MCF 10A (cell line): ENCODE measurements at regions not wholly inside any gene's neighbourhood (a gene's known extent, or its start where the extent isn't known, plus 50 kb on each side); places are given as distances from the start of the nearest gene placed in this dataset.

ENCODE experiments used
- BruUV-seq: library from RNA; stranded (reverse); fragments of 400-500 nt; replicated peaks from 2 replicates; lab custom pipeline; 2021; lab: Mats Ljungman, UMichigan
- CTCF ChIA-PET: fragments of 300-600 bp; sonication (Branson Sonifier 250); formaldehyde crosslinking; extraction: SDS; loops from one replicate; lab custom pipeline; 2021; ENCODE audit warnings: antibody characterized with exemption, inconsistent platforms; lab: Yijun Ruan, JAX
- POLR2A ChIA-PET: fragments of 300-600, 350-650 bp; sonication (Branson Sonifier 250); formaldehyde crosslinking; extraction: SDS; loops from one replicate; lab custom pipeline; 2020; ENCODE audit warnings: antibody characterized with exemption, inconsistent platforms; lab: Yijun Ruan, JAX
- DNase-seq: peaks from one replicate; pipeline ENCODE4 v3.0.0-alpha.2; 2018; ENCODE audit not compliant: unreplicated experiment
- H3K27ac Mint-ChIP-seq: one replicate; pipeline ENCODE4 v1.8.0; 2022; ENCODE audit warnings: mild to moderate bottlenecking, low read depth, mixed read lengths; ENCODE audit not compliant: unreplicated experiment
- H3K27me3 Mint-ChIP-seq: one replicate; pipeline ENCODE4 v1.8.0; 2022; ENCODE audit warnings: mixed read lengths; ENCODE audit not compliant: insufficient read depth, unreplicated experiment
- H3K36me3 Mint-ChIP-seq: one replicate; pipeline ENCODE4 v1.8.0; 2022; ENCODE audit warnings: mild to moderate bottlenecking, moderate library complexity, mixed read lengths; ENCODE audit not compliant: insufficient read depth, unreplicated experiment
- H3K4me1 Mint-ChIP-seq: one replicate; pipeline ENCODE4 v1.8.0; 2022; ENCODE audit warnings: mixed read lengths; ENCODE audit not compliant: insufficient read depth, unreplicated experiment
- H3K4me3 Mint-ChIP-seq: one replicate; pipeline ENCODE4 v1.8.0; 2022; ENCODE audit warnings: mild to moderate bottlenecking, moderate library complexity, mixed read lengths; ENCODE audit not compliant: unreplicated experiment
- H3K9me3 Mint-ChIP-seq: one replicate; pipeline ENCODE4 v1.8.0; 2022; ENCODE audit warnings: mixed read lengths; ENCODE audit not compliant: unreplicated experiment
- CTCF ChIP-seq: fragments of 200-600 bp; IDR thresholded peaks from one replicate; pipeline ENCODE4 v1.8.0; 2022; ENCODE audit warnings: antibody characterized with exemption, mild to moderate bottlenecking; ENCODE audit not compliant: unreplicated experiment
- intact Hi-C: fragments of 100-400 bp; cut with micrococcal nuclease; formaldehyde crosslinking; loops from 2 replicates; pipeline ENCODE4 v1.14.1; 2022

DNA sequence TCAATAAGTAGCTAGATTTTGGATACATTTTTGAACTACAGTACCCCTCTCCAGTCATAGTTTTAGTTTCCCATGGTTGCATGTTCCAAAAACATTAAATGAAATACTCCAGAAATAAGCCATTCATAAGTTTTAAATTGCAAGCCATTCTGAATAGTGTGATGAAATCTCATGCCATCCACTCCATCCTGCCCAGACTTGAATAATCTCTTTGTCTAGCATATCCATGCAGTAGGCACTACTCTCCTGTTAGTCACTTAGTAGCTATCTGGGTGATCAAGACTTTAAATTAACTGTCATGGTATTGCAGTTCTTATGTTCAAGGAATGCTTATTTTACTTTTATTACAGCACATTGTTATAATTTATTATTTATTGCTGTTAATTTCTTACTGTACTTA, 237.4 kb downstream of the SPANXN1 start:
- POLR2A ChIA-PET: interaction anchor here (1.3 kb wide), 1 partner anchor 9 kb away, joined by 4 read pairs; no protein-coding TSS in a partner anchor
- DNase-seq: peak; percentile 24

DNA sequence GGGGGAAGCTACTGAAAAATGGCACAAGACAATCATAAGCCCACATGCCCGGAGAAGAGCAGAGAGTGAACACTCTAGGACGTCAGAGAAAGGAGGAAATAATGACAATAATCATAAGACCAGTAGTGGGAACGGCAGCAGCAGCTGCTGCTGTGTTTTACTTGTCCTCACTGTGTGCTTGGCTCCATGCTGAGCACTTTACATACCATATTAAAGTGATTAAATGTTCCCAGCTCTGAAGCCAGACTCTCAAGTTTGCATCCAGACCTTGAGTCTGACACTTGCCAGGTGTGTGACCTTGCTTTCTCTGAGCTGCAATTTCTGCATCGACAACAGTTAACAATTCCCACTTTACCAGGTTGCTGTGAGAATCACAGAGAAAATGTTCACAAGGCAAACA, 255.4 kb downstream of the SPANXN1 start:
- no peaks in the 10 kb centered on the region for H3K36me3 Mint-ChIP-seq
- H3K27me3 Mint-ChIP-seq: no peaks in the 10 kb centered on the region
- TF ChIP-seq CTCF: no peak
- ChIA-PET POLR2A (no interaction called here), CTCF (interaction anchor here (0.6 to 0.8 kb wide), 2 partner anchors 13 to 77 kb away, joined by 4 to 5 read pairs; no protein-coding TSS in a partner anchor)
- no peak overlapping the region for H3K27ac Mint-ChIP-seq
- DNase-seq: no peak
- no TSS peak for BruUV-seq
- peaks cover 9% of the 10 kb centered on the region for H3K4me1 Mint-ChIP-seq
- H3K9me3 Mint-ChIP-seq: no peaks in the 10 kb centered on the region
- H3K4me3 Mint-ChIP-seq: no peak overlapping the region
- intact Hi-C loops: no loop called here

More for the DNA sequence above, 237.4 kb downstream of the SPANXN1 start:
- H3K36me3 Mint-ChIP-seq: no peaks in the 10 kb centered on the region
- no peaks in the 10 kb centered on the region for H3K27me3 Mint-ChIP-seq
- no peak overlapping the region for H3K27ac Mint-ChIP-seq
- H3K4me3 Mint-ChIP-seq: no peak overlapping the region
- H3K9me3 Mint-ChIP-seq: no peaks in the 10 kb centered on the region
- peaks cover 11% of the 10 kb centered on the region for H3K4me1 Mint-ChIP-seq
- BruUV-seq: no TSS peak
- TF ChIP-seq CTCF: no peak
- CTCF ChIA-PET: no interaction called here
- intact Hi-C loops: no loop called here

- DNase-seq: peak; percentile 76
- peaks cover 9% of the 10 kb centered on the region for H3K4me1 Mint-ChIP-seq
Observed at GRCh38 chrX:145506214-145506613, 258.9 kb downstream of the SPANXN1 start.

DNA sequence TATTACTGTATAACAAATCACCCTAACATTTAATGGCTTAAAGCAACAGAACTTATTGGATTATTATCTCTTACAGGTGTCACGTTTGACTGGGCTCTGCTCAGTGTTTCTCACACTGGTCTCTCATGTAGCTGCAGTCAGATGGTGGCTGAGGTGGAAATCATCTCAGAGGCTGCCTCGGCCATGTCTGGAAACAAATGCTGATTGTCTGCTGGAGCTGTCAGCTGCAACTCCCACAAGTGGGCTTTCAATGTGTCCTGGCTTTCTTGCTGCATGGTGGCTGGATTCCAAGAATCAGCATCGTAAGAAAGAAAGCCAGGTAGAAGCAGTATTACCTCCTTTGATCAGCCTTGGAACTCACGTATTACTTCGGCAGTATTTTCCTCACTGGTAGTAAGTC, 277.6 kb downstream of the SPANXN1 start:
- ChIA-PET CTCF (interaction anchor here (0.7 kb wide), 1 partner anchor 169 kb away, joined by 3 read pairs; no protein-coding TSS in a partner anchor), POLR2A (no interaction called here)
- Mint-ChIP-seq H3K9me3 (peaks cover 18% of the 10 kb centered on the region), H3K27me3 (peaks cover 6% of the 10 kb centered on the region), H3K4me1 (no peaks in the 10 kb centered on the region), H3K36me3 (no peaks in the 10 kb centered on the region), H3K27ac (no peak overlapping the region), H3K4me3 (no peak overlapping the region)
- no peak for DNase-seq
- no peak for TF ChIP-seq CTCF
- intact Hi-C loops: no loop called here
- BruUV-seq: no TSS peak

More at GRCh38 chrX:145506214-145506613, 258.9 kb downstream of the SPANXN1 start:
- Mint-ChIP-seq H3K27me3 (no peaks in the 10 kb centered on the region), H3K4me3 (no peak overlapping the region), H3K27ac (no peak overlapping the region), H3K36me3 (no peaks in the 10 kb centered on the region), H3K9me3 (peaks cover 10% of the 10 kb centered on the region)
- ChIA-PET CTCF (interaction anchor here (0.6 kb wide), 1 partner anchor 10 kb away, joined by 3 read pairs; no protein-coding TSS in a partner anchor), POLR2A (interaction anchor here (1.6 kb wide), 1 partner anchor 10 kb away, joined by 5 read pairs; no protein-coding TSS in a partner anchor)
- no peak for TF ChIP-seq CTCF
- no TSS peak for BruUV-seq
- intact Hi-C loops: no loop called here
